HG03354 (cell line): ENCODE measurements at regions not wholly inside any gene's neighbourhood (a gene's known extent, or its start where the extent isn't known, plus 50 kb on each side); places are given as distances from the start of the nearest gene placed in this dataset.
"Not testable (repeated sequence)": the region's sequence is repeated elsewhere in the genome, so short reads cannot be mapped to it uniquely, and the experiment has no call there.

Source experiments
- ATAC-seq: cut with Tn5 transposase; IDR thresholded peaks from one replicate; pipeline ENCODE4 v1.9.1; 2021; ENCODE audit warnings: mild to moderate bottlenecking; ENCODE audit not compliant: unreplicated experiment, poor library complexity, severe bottlenecking

GRCh38 chr9:19922476-19923118, 133.8 kb upstream of the SLC24A2 start:
- ATAC-seq = no peak

GRCh38 chr9:19920401-19920800, 131.6 kb upstream of the SLC24A2 start:
- ATAC-seq = no peak

GRCh38 chr9:19918630-19919029, 129.8 kb upstream of the SLC24A2 start:
- ATAC-seq = no peak

GRCh38 chr9:19914044-19914443, 125.2 kb upstream of the SLC24A2 start:
- no peak for ATAC-seq

GRCh38 chr9:19913151-19913550, 124.3 kb upstream of the SLC24A2 start:
- no peak for ATAC-seq

GRCh38 chr9:19903076-19903475, 114.2 kb upstream of the SLC24A2 start:
- no peak for ATAC-seq

- ATAC-seq = no peak
Measured at GRCh38 chr9:19901586-19901985, 112.7 kb upstream of the SLC24A2 start.

GRCh38 chr9:19896161-19896560, 107.3 kb upstream of the SLC24A2 start:
- no peak for ATAC-seq

- ATAC-seq = not testable (repeated sequence)
Measured at GRCh38 chr9:19895578-19895977, 106.7 kb upstream of the SLC24A2 start.

GRCh38 chr9:19895006-19895405, 106.2 kb upstream of the SLC24A2 start:
- ATAC-seq = no peak

GRCh38 chr9:19885608-19886007, 96.8 kb upstream of the SLC24A2 start:
- ATAC-seq = no peak

GRCh38 chr9:19879062-19879461, 90.2 kb upstream of the SLC24A2 start:
- no peak for ATAC-seq

GRCh38 chr9:19876569-19877316, 87.9 kb upstream of the SLC24A2 start:
- ATAC-seq = no peak

- no peak for ATAC-seq
Measured at GRCh38 chr9:19875291-19875920, 86.6 kb upstream of the SLC24A2 start.

GRCh38 chr9:19873188-19873587, 84.4 kb upstream of the SLC24A2 start:
- not testable (repeated sequence) for ATAC-seq

GRCh38 chr9:19870988-19871387, 82.2 kb upstream of the SLC24A2 start:
- no peak for ATAC-seq

- no peak for ATAC-seq
Measured at GRCh38 chr9:19840953-19841352, 52.1 kb upstream of the SLC24A2 start.
